ENCODE measurements at regions not wholly inside any gene's neighbourhood (a gene's known extent, or its start where the extent isn't known, plus 50 kb on each side); places are given as distances from the start of the nearest gene placed in this dataset.

GRCh38 chr7:79734181-79734580 is 280.7 kb upstream of the MAGI2 start:
- no peaks in the 10 kb centered on the region for H3K27me3 ChIP-seq

GRCh38 chr7:79732535-79732934 is 279.1 kb upstream of the MAGI2 start:
- Histone ChIP-seq H3K36me3 (no peaks in the 10 kb centered on the region), H3K27me3 (no peaks in the 10 kb centered on the region), H3K4me1 (no peaks in the 10 kb centered on the region), H3K9me3 (peaks cover 3 to 20% (median 12%) of the 10 kb centered on the region in 4 donors), H3K27ac (no peak overlapping the region), H3K4me3 (no peak overlapping the region)
- TF ChIP-seq EP300 (IDR thresholded peaks at IDR 0.05) (no peak), POLR2A (IDR thresholded peaks at IDR 0.05) (no peak), POLR2AphosphoS5 (IDR thresholded peaks at IDR 0.05) (no peak), CTCF (IDR thresholded peaks at IDR 0.05) (no peak)
- 61 to 73% (median 69%) methylated on average over 2 of the region's 2 CpGs for WGBS, 5 donors
- intact Hi-C loops (cut with DNase I; ENCODE audit: low total_unique reads) = no loop called here
- no peak for DNase-seq

More at GRCh38 chr7:79734181-79734580, 280.7 kb upstream of the MAGI2 start:
- TF ChIP-seq POLR2A (IDR thresholded peaks at IDR 0.05) (no peak), POLR2AphosphoS5 (IDR thresholded peaks at IDR 0.05) (no peak), CTCF (IDR thresholded peaks at IDR 0.05) (no peak), EP300 (IDR thresholded peaks at IDR 0.05) (no peak)
- Histone ChIP-seq H3K36me3 (no peaks in the 10 kb centered on the region), H3K4me3 (no peak overlapping the region), H3K4me1 (no peaks in the 10 kb centered on the region), H3K9me3 (peaks cover 3 to 20% (median 12%) of the 10 kb centered on the region in 4 donors), H3K27ac (no peak overlapping the region)
- DNase-seq = no peak
- intact Hi-C loops (cut with DNase I; ENCODE audit: low total_unique reads) = no loop called here

- H3K9me3 ChIP-seq = peaks cover 3 to 20% (median 12%) of the 10 kb centered on the region in 4 donors
- intact Hi-C loops (cut with DNase I; ENCODE audit: low total_unique reads) = no loop called here
- H3K27ac ChIP-seq = no peak overlapping the region
- H3K27me3 ChIP-seq = no peaks in the 10 kb centered on the region
- no peak overlapping the region for H3K4me3 ChIP-seq
- 82 to 90% (median 89%) methylated on average over 4 of the region's 4 CpGs for WGBS, 5 donors
- H3K4me1 ChIP-seq = no peaks in the 10 kb centered on the region
- DNase-seq = no peak
- H3K36me3 ChIP-seq = no peaks in the 10 kb centered on the region
- TF ChIP-seq CTCF (IDR thresholded peaks at IDR 0.05) (no peak), POLR2A (IDR thresholded peaks at IDR 0.05) (no peak), POLR2AphosphoS5 (IDR thresholded peaks at IDR 0.05) (no peak), EP300 (IDR thresholded peaks at IDR 0.05) (no peak)
Measured at GRCh38 chr7:79730971-79731370, 277.5 kb upstream of the MAGI2 start.

- 54 to 74% (median 54%) methylated on average over 6 of the region's 6 CpGs for WGBS, 5 donors
- Histone ChIP-seq H3K4me1 (no peaks in the 10 kb centered on the region), H3K27me3 (no peaks in the 10 kb centered on the region), H3K27ac (no peak overlapping the region), H3K36me3 (no peaks in the 10 kb centered on the region), H3K9me3 (no peaks in the 10 kb centered on the region), H3K4me3 (no peak overlapping the region)
- intact Hi-C loops (cut with DNase I; ENCODE audit: low total_unique reads) = no loop called here
- TF ChIP-seq EP300 (IDR thresholded peaks at IDR 0.05) (no peak), POLR2AphosphoS5 (IDR thresholded peaks at IDR 0.05) (no peak)
- DNase-seq = no peak
Measured at GRCh38 chr7:79723833-79724618, 270.6 kb upstream of the MAGI2 start.

- DNase-seq = no peak
- TF ChIP-seq EP300 (IDR thresholded peaks at IDR 0.05) (no peak), POLR2A (IDR thresholded peaks at IDR 0.05) (no peak), CTCF (IDR thresholded peaks at IDR 0.05) (no peak), POLR2AphosphoS5 (IDR thresholded peaks at IDR 0.05) (no peak)
- Histone ChIP-seq H3K27me3 (no peaks in the 10 kb centered on the region), H3K27ac (no peak overlapping the region), H3K9me3 (no peaks in the 10 kb centered on the region), H3K36me3 (no peaks in the 10 kb centered on the region), H3K4me1 (no peaks in the 10 kb centered on the region), H3K4me3 (no peak overlapping the region)
- intact Hi-C loops (cut with DNase I; ENCODE audit: low total_unique reads) = no loop called here
Measured at GRCh38 chr7:79722217-79722616, 268.8 kb upstream of the MAGI2 start.

Measured in stomach (tissue), 8 donors.